AG09309 (cell line): ENCODE measurements at regions not wholly inside any gene's neighbourhood (a gene's known extent, or its start where the extent isn't known, plus 50 kb on each side); places are given as distances from the start of the nearest gene placed in this dataset.

ENCODE experiments used
- DNase-seq: peaks from one replicate; pipeline ENCODE4 v3.0.0-alpha.2; 2010; ENCODE audit warnings: low read depth
- H3K4me3 ChIP-seq: 2 replicates; pipeline ENCODE4 v1.5.1; 2011; ENCODE audit warnings: mild to moderate bottlenecking, low read depth, low read length, moderate library complexity; ENCODE audit not compliant: control insufficient read depth
- CTCF ChIP-seq: IDR thresholded peaks from 2 replicates; pipeline ENCODE4 v1.5.1; 2011; ENCODE audit warnings: mild to moderate bottlenecking, low read depth, low read length, inconsistent platforms; ENCODE audit not compliant: insufficient read depth, control insufficient read depth; ENCODE audit errors: missing control alignments

- TF ChIP-seq CTCF, result no peak
- H3K4me3 ChIP-seq, result no peak overlapping the region
- DNase-seq, result no peak
Observed at GRCh38 chr6:48564036-48564820, 453.2 kb upstream of the PTCHD4 start.

- H3K4me3 ChIP-seq, result no peak overlapping the region
- no peak for TF ChIP-seq CTCF
- DNase-seq, result no peak
Observed at GRCh38 chr6:48563433-48563832, 452.4 kb upstream of the PTCHD4 start.

DNA sequence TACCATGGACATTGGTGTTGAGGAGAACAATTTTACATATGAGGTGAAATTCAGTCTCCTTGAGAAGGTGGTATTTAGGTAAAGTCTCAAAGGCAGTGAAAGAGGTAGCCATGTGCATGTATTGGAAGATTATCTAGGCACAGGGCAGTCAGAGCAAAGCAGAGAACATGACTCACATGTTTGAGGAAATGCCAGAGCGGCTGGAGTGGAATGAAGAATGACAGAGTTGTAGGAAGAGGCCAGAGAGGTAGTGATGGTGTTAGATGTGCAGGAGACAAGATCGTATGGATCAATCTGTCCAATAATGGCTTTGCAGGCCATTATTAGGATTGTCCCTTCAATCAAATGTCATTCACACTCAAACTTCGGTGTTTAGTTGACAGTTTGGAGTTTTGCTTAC is 449.4 kb upstream of the PTCHD4 start:
- no peak overlapping the region for H3K4me3 ChIP-seq
- TF ChIP-seq CTCF, result no peak
- DNase-seq, result no peak

- no peak overlapping the region for H3K4me3 ChIP-seq
- no peak for DNase-seq
- no peak for TF ChIP-seq CTCF
Observed at GRCh38 chr6:48553467-48554189, 442.6 kb upstream of the PTCHD4 start.

DNA sequence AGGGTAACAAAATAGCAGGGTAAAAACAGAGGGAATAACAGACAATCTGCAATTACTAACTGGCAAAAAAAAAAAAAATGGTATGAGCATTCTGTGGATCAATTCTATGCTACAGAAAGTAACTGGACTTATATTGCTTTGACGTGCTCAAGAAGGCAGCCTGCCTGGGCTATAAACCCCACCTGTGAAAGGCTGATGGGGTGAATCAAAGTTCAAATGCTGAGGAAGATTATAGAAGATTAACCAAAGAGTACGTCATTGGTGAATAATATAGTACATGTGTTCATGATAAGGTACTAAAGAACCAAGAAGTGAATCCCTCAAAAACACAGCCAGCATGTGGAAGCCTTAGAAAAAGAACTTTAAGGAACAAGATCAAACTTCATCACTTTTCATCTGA is 441.9 kb upstream of the PTCHD4 start:
- no peak for DNase-seq
- no peak for TF ChIP-seq CTCF
- H3K4me3 ChIP-seq, result no peak overlapping the region

- DNase-seq, result no peak
- no peak for TF ChIP-seq CTCF
- no peak overlapping the region for H3K4me3 ChIP-seq
Observed at GRCh38 chr6:48550603-48551002, 439.6 kb upstream of the PTCHD4 start.
